ENCODE measurements at regions not wholly inside any gene's neighbourhood (a gene's known extent, or its start where the extent isn't known, plus 50 kb on each side); places are given as distances from the start of the nearest gene placed in this dataset.

- no peak for TF ChIP-seq CTCF (IDR thresholded peaks at IDR 0.05)
Measured at GRCh38 chr1:14413819-14414490, 184.5 kb upstream of the KAZN start.

- TF ChIP-seq CTCF (IDR thresholded peaks at IDR 0.05): 0 out of 2 replicates have a peak, but pooled peaks have one; percentile 12
Measured at GRCh38 chr1:14415396-14415795, 183.1 kb upstream of the KAZN start.

- TF ChIP-seq CTCF (IDR thresholded peaks at IDR 0.05): no peak
Measured at GRCh38 chr1:14420686-14421085, 177.8 kb upstream of the KAZN start.

- no peak for TF ChIP-seq CTCF (IDR thresholded peaks at IDR 0.05)
Measured at GRCh38 chr1:14421295-14421976, 177.0 kb upstream of the KAZN start.

- no peak for TF ChIP-seq CTCF (IDR thresholded peaks at IDR 0.05)
Measured at GRCh38 chr1:14421977-14422609, 176.4 kb upstream of the KAZN start.

- TF ChIP-seq CTCF (IDR thresholded peaks at IDR 0.05): no peak
Measured at GRCh38 chr1:14424325-14425002, 174.0 kb upstream of the KAZN start.

GRCh38 chr1:14426854-14427253 lies 171.6 kb upstream of the KAZN start:
- TF ChIP-seq CTCF (IDR thresholded peaks at IDR 0.05): no peak

Measured in LNCAP (cell line).